GM06990 (cell line): ENCODE measurements at regions not wholly inside any gene's neighbourhood (a gene's known extent, or its start where the extent isn't known, plus 50 kb on each side); places are given as distances from the start of the nearest gene placed in this dataset.

Experiments used
- DNase-seq: peaks from one replicate; pipeline ENCODE4 v3.0.0-alpha.2; 2011; ENCODE audit not compliant: insufficient read length; ENCODE audit errors: extremely low read depth
- H3K27me3 ChIP-seq: replicated peaks from 2 replicates; pipeline ENCODE4 v1.6.0; 2011; ENCODE audit warnings: low read length; ENCODE audit not compliant: control insufficient read depth, insufficient read depth
- H3K36me3 ChIP-seq: 2 replicates; pipeline ENCODE4 v1.5.1; 2011; ENCODE audit warnings: low read length; ENCODE audit not compliant: control insufficient read depth, insufficient read depth
- H3K4me3 ChIP-seq: replicated peaks from 2 replicates; pipeline ENCODE4 v1.5.1; 2011; ENCODE audit warnings: low read depth, mild to moderate bottlenecking, control low read depth, low read length
- CTCF ChIP-seq: IDR thresholded peaks from 2 replicates; pipeline ENCODE4 v1.5.1; 2011; ENCODE audit warnings: low read length, control low read depth, mild to moderate bottlenecking, inconsistent platforms; ENCODE audit not compliant: insufficient read depth, poor library complexity, severe bottlenecking

- no peak for TF ChIP-seq CTCF
- no peak for DNase-seq
- Histone ChIP-seq H3K27me3 (no peaks in the 10 kb centered on the region), H3K36me3 (no peaks in the 10 kb centered on the region), H3K4me3 (no peak overlapping the region)
Measured at GRCh38 chr6:23953976-23954375, 172.0 kb upstream of the NRSN1 start.

- no peaks in the 10 kb centered on the region for H3K36me3 ChIP-seq
- H3K27me3 ChIP-seq, result no peaks in the 10 kb centered on the region
- TF ChIP-seq CTCF, result no peak
- H3K4me3 ChIP-seq, result no peak overlapping the region
- DNase-seq, result no peak
Measured at GRCh38 chr6:23957017-23957416, 169.0 kb upstream of the NRSN1 start.

GRCh38 chr6:23964865-23965264, 161.2 kb upstream of the NRSN1 start:
- Histone ChIP-seq H3K36me3 (no peaks in the 10 kb centered on the region), H3K27me3 (no peaks in the 10 kb centered on the region), H3K4me3 (no peak overlapping the region)
- DNase-seq, result no peak
- TF ChIP-seq CTCF, result no peak

- Histone ChIP-seq H3K36me3 (no peaks in the 10 kb centered on the region), H3K4me3 (no peak overlapping the region), H3K27me3 (no peaks in the 10 kb centered on the region)
- TF ChIP-seq CTCF, result no peak
- no peak for DNase-seq
Measured at GRCh38 chr6:23969344-23969743, 156.7 kb upstream of the NRSN1 start.

- no peak for DNase-seq
- Histone ChIP-seq H3K27me3 (no peaks in the 10 kb centered on the region), H3K36me3 (no peaks in the 10 kb centered on the region), H3K4me3 (no peak overlapping the region)
- TF ChIP-seq CTCF, result no peak
Measured at GRCh38 chr6:23977706-23978105, 148.3 kb upstream of the NRSN1 start.

- H3K36me3 ChIP-seq, result no peaks in the 10 kb centered on the region
- no peak overlapping the region for H3K4me3 ChIP-seq
- no peak for TF ChIP-seq CTCF
- H3K27me3 ChIP-seq, result no peaks in the 10 kb centered on the region
- no peak for DNase-seq
Measured at GRCh38 chr6:23980965-23981364, 145.1 kb upstream of the NRSN1 start.
